Neural cell (in vitro differentiated cells): ENCODE measurements at regions not wholly inside any gene's neighbourhood (a gene's known extent, or its start where the extent isn't known, plus 50 kb on each side); places are given as distances from the start of the nearest gene placed in this dataset.
"Not testable (repeated sequence)": the region's sequence is repeated elsewhere in the genome, so short reads cannot be mapped to it uniquely, and the experiment has no call there.

Experiments used
- EZH2 ChIP-seq: fragments of 200-600, 300-800 bp; shearing (Covaris generic), sonication (generic); IDR thresholded peaks from 2 replicates; pipeline ENCODE4 v1.6.1; 2014; ENCODE audit warnings: antibody characterized with exemption, low read length, borderline replicate concordance, mild to moderate bottlenecking; ENCODE audit not compliant: insufficient read depth, poor library complexity, severe bottlenecking
- POLR2AphosphoS5 ChIP-seq: IDR thresholded peaks from 2 replicates; pipeline ENCODE4 v1.6.1; 2012
- REST ChIP-seq: IDR thresholded peaks from 2 replicates; pipeline ENCODE4 v1.6.1; 2012; ENCODE audit warnings: borderline replicate concordance
- SMC3 ChIP-seq: fragments of 450-650 bp; conservative IDR thresholded peaks from 2 replicates; pipeline ENCODE4 v1.6.1; 2014; ENCODE audit warnings: antibody characterized with exemption, mild to moderate bottlenecking, moderate library complexity; ENCODE audit not compliant: poor library complexity
- TF ChIP-seq, protein P1 (sequence below): fragments of 450-650 bp; IDR thresholded peaks from 2 replicates; pipeline ENCODE4 v1.5.1; 2014; ENCODE audit warnings: antibody characterized with exemption, mild to moderate bottlenecking, moderate library complexity; ENCODE audit not compliant: poor library complexity, severe bottlenecking

DNA sequence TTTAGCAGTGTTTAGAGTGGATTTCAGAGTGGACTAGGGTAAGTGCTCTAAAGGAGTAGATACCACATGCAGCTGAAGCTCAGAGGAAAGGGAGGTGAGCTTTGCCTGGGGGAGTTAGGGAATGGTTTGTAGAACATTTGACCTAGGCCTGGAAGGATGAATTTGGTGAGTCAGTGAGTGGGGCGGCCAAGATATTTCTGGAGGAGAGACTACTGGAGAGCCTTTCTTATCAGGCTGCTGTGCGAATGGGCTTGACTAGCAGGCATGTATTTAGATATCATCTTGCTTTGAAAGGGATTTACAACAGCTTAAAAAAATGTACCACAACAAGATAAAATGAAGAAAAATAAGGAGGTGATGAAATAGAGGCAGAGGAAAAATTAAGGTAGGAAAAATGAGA, 77.8 kb upstream of the ROPN1 start:
- TF ChIP-seq, protein P1, sequence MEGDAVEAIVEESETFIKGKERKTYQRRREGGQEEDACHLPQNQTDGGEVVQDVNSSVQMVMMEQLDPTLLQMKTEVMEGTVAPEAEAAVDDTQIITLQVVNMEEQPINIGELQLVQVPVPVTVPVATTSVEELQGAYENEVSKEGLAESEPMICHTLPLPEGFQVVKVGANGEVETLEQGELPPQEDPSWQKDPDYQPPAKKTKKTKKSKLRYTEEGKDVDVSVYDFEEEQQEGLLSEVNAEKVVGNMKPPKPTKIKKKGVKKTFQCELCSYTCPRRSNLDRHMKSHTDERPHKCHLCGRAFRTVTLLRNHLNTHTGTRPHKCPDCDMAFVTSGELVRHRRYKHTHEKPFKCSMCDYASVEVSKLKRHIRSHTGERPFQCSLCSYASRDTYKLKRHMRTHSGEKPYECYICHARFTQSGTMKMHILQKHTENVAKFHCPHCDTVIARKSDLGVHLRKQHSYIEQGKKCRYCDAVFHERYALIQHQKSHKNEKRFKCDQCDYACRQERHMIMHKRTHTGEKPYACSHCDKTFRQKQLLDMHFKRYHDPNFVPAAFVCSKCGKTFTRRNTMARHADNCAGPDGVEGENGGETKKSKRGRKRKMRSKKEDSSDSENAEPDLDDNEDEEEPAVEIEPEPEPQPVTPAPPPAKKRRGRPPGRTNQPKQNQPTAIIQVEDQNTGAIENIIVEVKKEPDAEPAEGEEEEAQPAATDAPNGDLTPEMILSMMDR, result not testable (repeated sequence)
- not testable (repeated sequence) for TF ChIP-seq POLR2AphosphoS5, EZH2, REST, SMC3
